ENCODE measurements at regions not wholly inside any gene's neighbourhood (a gene's known extent, or its start where the extent isn't known, plus 50 kb on each side); places are given as distances from the start of the nearest gene placed in this dataset.
"Not testable (repeated sequence)": the region's sequence is repeated elsewhere in the genome, so short reads cannot be mapped to it uniquely, and the experiment has no call there.

GRCh38 chr20:41685145-41685544 lies 67.0 kb upstream of the CHD6 start:
- TF ChIP-seq CTCF (conservative IDR thresholded peaks at IDR 0.05); ZFX (IDR thresholded peaks at IDR 0.05): not testable (repeated sequence)

Measured in C4-2B (cell line).